ENCODE measurements at regions not wholly inside any gene's neighbourhood (a gene's known extent, or its start where the extent isn't known, plus 50 kb on each side); places are given as distances from the start of the nearest gene placed in this dataset.
"Not testable (repeated sequence)": the region's sequence is repeated elsewhere in the genome, so short reads cannot be mapped to it uniquely, and the experiment has no call there.

DNA sequence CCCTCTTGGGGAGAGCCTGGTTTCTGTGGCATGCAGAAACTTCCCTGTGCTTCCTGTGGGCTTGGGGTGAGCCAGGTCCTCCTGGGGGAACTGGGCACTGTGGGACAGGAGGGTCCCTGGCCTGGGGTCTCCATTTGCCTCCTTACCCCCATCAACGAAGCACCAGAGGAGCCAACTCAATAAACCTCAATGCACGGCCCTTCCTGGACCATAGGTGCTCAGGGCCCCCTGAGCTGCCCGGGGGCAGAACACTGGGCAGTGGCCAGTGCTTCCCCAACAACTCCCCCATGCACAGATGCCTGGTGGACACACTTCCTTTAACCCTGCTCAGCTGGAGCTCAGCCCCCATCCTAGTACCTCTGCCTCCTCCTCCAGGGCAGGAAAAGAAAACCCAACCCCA lies 214.7 kb downstream of the POTEG start:
- H3K27ac ChIP-seq (ENCODE audit: low read depth, low read length); H3K9ac ChIP-seq (ENCODE audit: low read depth, low read length); H3K36me3 ChIP-seq (ENCODE audit: insufficient read depth, low read length); H3K27me3 ChIP-seq (ENCODE audit: insufficient read depth, low read length); H3K4me1 ChIP-seq (ENCODE audit: insufficient read depth, low read length); H3K9me3 ChIP-seq (ENCODE audit: insufficient read depth, low read depth, low read length); H3K4me3 ChIP-seq (ENCODE audit: low read length): not testable (repeated sequence)
- 76% methylated on average over 3 of the region's 3 CpGs for WGBS

DNA sequence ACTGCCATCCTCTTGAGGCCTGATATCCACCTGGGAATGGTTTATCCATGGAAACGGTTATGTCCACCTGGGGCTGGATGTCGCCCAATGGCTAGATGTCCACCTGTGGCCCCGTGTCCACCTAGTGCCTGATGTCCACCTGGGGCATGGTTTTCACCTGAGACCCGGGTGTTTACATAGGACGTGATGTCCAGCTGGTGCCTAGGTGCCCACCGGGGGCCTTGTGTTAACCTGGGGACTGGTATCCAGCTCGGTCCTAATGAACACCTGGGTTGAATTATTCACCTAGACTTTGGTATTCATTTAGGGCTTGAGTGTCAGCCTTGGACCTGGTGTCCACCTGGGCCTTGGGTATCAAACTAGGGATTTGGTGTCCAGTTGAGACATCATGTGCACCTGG lies 202.7 kb downstream of the POTEG start:
- H3K36me3 ChIP-seq (ENCODE audit: insufficient read depth, low read length); H3K4me1 ChIP-seq (ENCODE audit: insufficient read depth, low read length); H3K9me3 ChIP-seq (ENCODE audit: insufficient read depth, low read depth, low read length); H3K27ac ChIP-seq (ENCODE audit: low read depth, low read length); H3K9ac ChIP-seq (ENCODE audit: low read depth, low read length); H3K4me3 ChIP-seq (ENCODE audit: low read length); H3K27me3 ChIP-seq (ENCODE audit: insufficient read depth, low read length): not testable (repeated sequence)
- 83% methylated on average over 5 of the region's 7 CpGs for WGBS

GRCh38 chr14:19234059-19234458 lies 200.1 kb downstream of the POTEG start:
- H3K4me1 ChIP-seq (ENCODE audit: insufficient read depth, low read length); H3K36me3 ChIP-seq (ENCODE audit: insufficient read depth, low read length); H3K27me3 ChIP-seq (ENCODE audit: insufficient read depth, low read length); H3K9me3 ChIP-seq (ENCODE audit: insufficient read depth, low read depth, low read length); H3K27ac ChIP-seq (ENCODE audit: low read depth, low read length); H3K9ac ChIP-seq (ENCODE audit: low read depth, low read length); H3K4me3 ChIP-seq (ENCODE audit: low read length): not testable (repeated sequence)

GRCh38 chr14:19237656-19238055 lies 196.5 kb downstream of the POTEG start:
- H3K9ac ChIP-seq (ENCODE audit: low read depth, low read length); H3K36me3 ChIP-seq (ENCODE audit: insufficient read depth, low read length); H3K4me1 ChIP-seq (ENCODE audit: insufficient read depth, low read length); H3K27me3 ChIP-seq (ENCODE audit: insufficient read depth, low read length); H3K4me3 ChIP-seq (ENCODE audit: low read length); H3K27ac ChIP-seq (ENCODE audit: low read depth, low read length); H3K9me3 ChIP-seq (ENCODE audit: insufficient read depth, low read depth, low read length): not testable (repeated sequence)
- 71% methylated on average over 2 of the region's 2 CpGs for WGBS

DNA sequence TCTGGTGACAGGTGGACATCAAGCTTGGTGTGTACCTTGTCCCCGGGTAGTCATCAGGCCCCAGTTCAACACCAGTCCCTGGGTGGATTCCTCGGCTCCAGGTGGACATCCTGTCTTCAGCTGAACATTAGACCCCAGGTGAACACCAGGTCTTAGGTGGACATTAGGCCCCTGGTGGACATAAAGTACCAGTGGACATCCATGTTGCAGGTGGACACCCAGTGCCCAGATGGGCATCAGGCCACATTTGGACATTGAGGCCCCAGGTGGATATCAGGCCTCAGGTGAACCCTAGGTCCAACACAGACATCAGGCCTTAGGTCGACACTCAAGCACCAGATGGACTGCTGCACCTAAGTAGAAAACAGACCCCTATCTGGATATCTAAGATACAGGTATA lies 195.6 kb downstream of the POTEG start:
- H3K27ac ChIP-seq (ENCODE audit: low read depth, low read length); H3K36me3 ChIP-seq (ENCODE audit: insufficient read depth, low read length); H3K9ac ChIP-seq (ENCODE audit: low read depth, low read length); H3K27me3 ChIP-seq (ENCODE audit: insufficient read depth, low read length); H3K9me3 ChIP-seq (ENCODE audit: insufficient read depth, low read depth, low read length); H3K4me1 ChIP-seq (ENCODE audit: insufficient read depth, low read length); H3K4me3 ChIP-seq (ENCODE audit: low read length): not testable (repeated sequence)
- WGBS: 77% methylated on average over 2 of the region's 3 CpGs

DNA sequence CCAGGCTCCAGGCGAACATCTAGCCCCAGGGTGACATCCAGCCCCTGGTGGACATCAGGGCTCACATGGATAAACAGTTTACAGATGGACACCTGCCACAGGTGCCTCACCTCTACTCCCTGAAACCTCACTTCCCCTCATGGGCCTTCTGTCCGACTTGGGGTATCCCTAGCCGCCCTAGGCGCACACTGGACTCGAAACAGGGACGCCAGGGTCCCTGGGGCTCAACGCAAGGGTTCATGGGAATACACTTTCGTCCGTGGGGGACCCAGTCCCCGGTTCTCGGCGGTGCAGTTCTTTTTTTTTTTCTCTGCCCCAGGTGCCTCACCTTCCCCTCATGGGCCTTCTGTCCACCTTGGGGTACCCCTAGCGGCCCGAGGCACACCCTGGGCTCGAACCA lies 194.2 kb downstream of the POTEG start:
- not testable (repeated sequence) for H3K4me3 ChIP-seq (ENCODE audit: low read length); H3K27ac ChIP-seq (ENCODE audit: low read depth, low read length); H3K9ac ChIP-seq (ENCODE audit: low read depth, low read length); H3K4me1 ChIP-seq (ENCODE audit: insufficient read depth, low read length); H3K36me3 ChIP-seq (ENCODE audit: insufficient read depth, low read length); H3K9me3 ChIP-seq (ENCODE audit: insufficient read depth, low read depth, low read length); H3K27me3 ChIP-seq (ENCODE audit: insufficient read depth, low read length)
- 89% methylated on average over 8 of the region's 15 CpGs for WGBS

- not testable (repeated sequence) for H3K9me3 ChIP-seq (ENCODE audit: insufficient read depth, low read depth, low read length); H3K9ac ChIP-seq (ENCODE audit: low read depth, low read length); H3K4me3 ChIP-seq (ENCODE audit: low read length); H3K27ac ChIP-seq (ENCODE audit: low read depth, low read length); H3K27me3 ChIP-seq (ENCODE audit: insufficient read depth, low read length); H3K36me3 ChIP-seq (ENCODE audit: insufficient read depth, low read length); H3K4me1 ChIP-seq (ENCODE audit: insufficient read depth, low read length)
- WGBS: 70% methylated on average over 19 of the region's 21 CpGs
These were observed 193.8 kb downstream of the POTEG start for GRCh38 chr14:19240387-19240786.

GRCh38 chr14:19241451-19241850 lies 192.7 kb downstream of the POTEG start:
- H3K27ac ChIP-seq (ENCODE audit: low read depth, low read length): not testable (repeated sequence)
- WGBS: 91% methylated on average over 7 of the region's 15 CpGs

DNA sequence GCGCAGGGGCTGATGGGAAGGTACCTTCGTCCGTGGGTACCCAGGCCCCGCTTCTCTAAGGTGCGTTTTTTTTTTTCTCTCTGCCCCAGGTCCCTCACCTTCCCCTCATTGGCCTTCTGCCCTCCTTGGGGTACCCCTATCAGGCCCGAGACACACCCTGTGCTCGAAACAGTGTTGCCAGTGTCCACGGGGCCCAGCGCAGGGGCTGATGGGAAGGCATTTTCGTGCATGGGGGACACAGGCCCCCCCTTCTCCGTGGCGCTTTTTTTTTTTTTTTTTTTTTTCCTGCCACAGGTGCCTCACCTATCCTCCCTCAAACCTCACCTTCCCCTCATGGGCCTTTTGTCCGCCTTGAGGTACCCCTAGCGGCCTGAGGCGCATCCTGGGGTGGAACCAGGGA lies 191.6 kb downstream of the POTEG start:
- no CpG with 5 or more reads among the region's 15 CpGs for WGBS
- H3K9me3 ChIP-seq (ENCODE audit: insufficient read depth, low read depth, low read length); H3K4me1 ChIP-seq (ENCODE audit: insufficient read depth, low read length): not testable (repeated sequence)

More at GRCh38 chr14:19241451-19241850, 192.7 kb downstream of the POTEG start:
- not testable (repeated sequence) for H3K9ac ChIP-seq (ENCODE audit: low read depth, low read length); H3K4me1 ChIP-seq (ENCODE audit: insufficient read depth, low read length); H3K9me3 ChIP-seq (ENCODE audit: insufficient read depth, low read depth, low read length); H3K4me3 ChIP-seq (ENCODE audit: low read length); H3K36me3 ChIP-seq (ENCODE audit: insufficient read depth, low read length); H3K27me3 ChIP-seq (ENCODE audit: insufficient read depth, low read length)

DNA sequence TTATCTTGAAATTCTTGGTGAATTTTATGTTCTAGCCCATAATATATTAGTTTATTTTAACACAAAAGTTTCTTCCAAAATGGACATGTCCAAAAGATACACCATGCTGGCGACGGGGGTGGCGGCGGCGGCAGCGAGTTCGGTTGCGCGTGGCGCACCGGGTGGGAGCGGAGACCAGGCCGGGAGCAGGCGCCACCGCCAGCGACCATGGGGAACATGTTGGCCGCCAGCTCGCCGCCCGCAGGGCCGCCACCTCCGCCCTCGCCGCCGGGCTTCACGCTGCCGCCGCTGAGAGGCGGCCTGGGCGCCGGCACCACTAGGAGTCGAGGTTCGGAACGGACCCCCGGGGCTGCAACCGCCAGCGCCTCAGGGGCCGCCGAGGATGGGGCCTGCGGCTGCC lies 167.2 kb downstream of the POTEG start:
- H3K4me3 ChIP-seq (ENCODE audit: low read length); H3K9ac ChIP-seq (ENCODE audit: low read depth, low read length); H3K36me3 ChIP-seq (ENCODE audit: insufficient read depth, low read length); H3K27me3 ChIP-seq (ENCODE audit: insufficient read depth, low read length); H3K4me1 ChIP-seq (ENCODE audit: insufficient read depth, low read length); H3K27ac ChIP-seq (ENCODE audit: low read depth, low read length); H3K9me3 ChIP-seq (ENCODE audit: insufficient read depth, low read depth, low read length): not testable (repeated sequence)
- no CpG with 5 or more reads among the region's 40 CpGs for WGBS

More for the DNA sequence above, 191.6 kb downstream of the POTEG start:
- not testable (repeated sequence) for H3K27me3 ChIP-seq (ENCODE audit: insufficient read depth, low read length); H3K36me3 ChIP-seq (ENCODE audit: insufficient read depth, low read length); H3K27ac ChIP-seq (ENCODE audit: low read depth, low read length); H3K4me3 ChIP-seq (ENCODE audit: low read length); H3K9ac ChIP-seq (ENCODE audit: low read depth, low read length)

- not testable (repeated sequence) for H3K4me1 ChIP-seq (ENCODE audit: insufficient read depth, low read length); H3K27me3 ChIP-seq (ENCODE audit: insufficient read depth, low read length); H3K27ac ChIP-seq (ENCODE audit: low read depth, low read length); H3K9me3 ChIP-seq (ENCODE audit: insufficient read depth, low read depth, low read length); H3K9ac ChIP-seq (ENCODE audit: low read depth, low read length); H3K36me3 ChIP-seq (ENCODE audit: insufficient read depth, low read length); H3K4me3 ChIP-seq (ENCODE audit: low read length)
- 95% methylated on average over 15 of the region's 16 CpGs for WGBS
These were observed 166.5 kb downstream of the POTEG start for GRCh38 chr14:19267636-19268035.

DNA sequence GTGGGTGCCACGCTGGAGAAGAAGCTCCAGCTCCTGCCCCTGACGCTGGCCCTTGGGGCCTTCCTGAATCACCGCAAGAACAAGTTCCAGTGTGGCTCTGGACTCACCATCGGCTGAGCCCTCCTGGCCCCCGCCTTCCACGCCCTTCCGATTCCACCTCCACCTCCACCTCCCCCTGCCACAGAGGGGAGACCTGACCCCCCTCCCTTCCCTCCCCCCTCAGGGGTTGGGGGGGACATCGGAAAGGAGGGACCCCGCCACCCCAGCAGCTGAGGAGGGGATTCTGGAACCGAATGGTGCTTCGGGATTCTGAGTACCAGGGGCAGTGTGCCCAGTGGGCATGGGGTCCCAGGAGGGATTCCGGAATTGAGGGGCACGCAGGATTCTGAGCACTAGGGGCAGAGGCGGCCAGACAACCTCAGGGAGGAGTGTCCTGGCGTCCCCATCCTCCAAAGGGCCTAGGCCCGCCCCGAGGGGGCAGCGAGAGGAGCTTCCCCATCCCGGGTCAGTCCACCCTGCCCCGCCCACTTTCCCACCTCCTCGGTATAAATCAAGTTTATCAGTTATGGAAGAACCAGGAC lies 166.0 kb downstream of the POTEG start:
- H3K4me3 ChIP-seq (ENCODE audit: low read length); H3K27me3 ChIP-seq (ENCODE audit: insufficient read depth, low read length); H3K9ac ChIP-seq (ENCODE audit: low read depth, low read length); H3K4me1 ChIP-seq (ENCODE audit: insufficient read depth, low read length); H3K27ac ChIP-seq (ENCODE audit: low read depth, low read length); H3K9me3 ChIP-seq (ENCODE audit: insufficient read depth, low read depth, low read length); H3K36me3 ChIP-seq (ENCODE audit: insufficient read depth, low read length): not testable (repeated sequence)
- no CpG with 5 or more reads among the region's 21 CpGs for WGBS
